HFF-Myc (cell line): ENCODE measurements at regions not wholly inside any gene's neighbourhood (a gene's known extent, or its start where the extent isn't known, plus 50 kb on each side); places are given as distances from the start of the nearest gene placed in this dataset.
"Not testable (repeated sequence)": the region's sequence is repeated elsewhere in the genome, so short reads cannot be mapped to it uniquely, and the experiment has no call there.

Experiments used
- DNase-seq: peaks from one replicate; pipeline ENCODE4 v3.0.0-alpha.2; 2011; ENCODE audit warnings: low read depth; ENCODE audit errors: extremely low read depth
- H3K4me3 ChIP-seq: replicated peaks from 2 replicates; pipeline ENCODE4 v1.5.1; 2011; ENCODE audit warnings: low read depth, mild to moderate bottlenecking, control low read depth, low read length
- TF ChIP-seq, protein P1 (sequence below): IDR thresholded peaks from 2 replicates; pipeline ENCODE4 v1.5.1; 2012; ENCODE audit warnings: mild to moderate bottlenecking, low read depth, low read length, control low read depth; ENCODE audit errors: missing control alignments

DNA sequence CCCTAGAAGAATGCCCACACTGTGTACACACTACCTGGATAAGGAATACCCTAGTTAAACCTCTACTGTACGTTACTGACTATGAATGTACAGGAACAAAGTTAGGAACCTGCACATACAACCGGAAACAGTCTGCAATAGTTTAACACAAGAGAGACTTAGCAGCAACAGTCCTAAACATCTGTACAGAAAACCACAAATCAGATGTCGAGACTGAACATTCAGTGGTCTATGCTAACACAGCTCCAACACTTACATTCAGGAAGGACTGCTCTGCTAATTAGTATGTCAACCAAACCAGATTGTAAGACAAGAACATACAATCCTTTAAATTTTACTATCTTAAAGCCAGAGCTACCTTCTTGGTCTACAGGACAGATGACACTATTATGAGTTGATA is 104.9 kb downstream of the ZNF429 start:
- no peak for DNase-seq
- TF ChIP-seq, protein P1, sequence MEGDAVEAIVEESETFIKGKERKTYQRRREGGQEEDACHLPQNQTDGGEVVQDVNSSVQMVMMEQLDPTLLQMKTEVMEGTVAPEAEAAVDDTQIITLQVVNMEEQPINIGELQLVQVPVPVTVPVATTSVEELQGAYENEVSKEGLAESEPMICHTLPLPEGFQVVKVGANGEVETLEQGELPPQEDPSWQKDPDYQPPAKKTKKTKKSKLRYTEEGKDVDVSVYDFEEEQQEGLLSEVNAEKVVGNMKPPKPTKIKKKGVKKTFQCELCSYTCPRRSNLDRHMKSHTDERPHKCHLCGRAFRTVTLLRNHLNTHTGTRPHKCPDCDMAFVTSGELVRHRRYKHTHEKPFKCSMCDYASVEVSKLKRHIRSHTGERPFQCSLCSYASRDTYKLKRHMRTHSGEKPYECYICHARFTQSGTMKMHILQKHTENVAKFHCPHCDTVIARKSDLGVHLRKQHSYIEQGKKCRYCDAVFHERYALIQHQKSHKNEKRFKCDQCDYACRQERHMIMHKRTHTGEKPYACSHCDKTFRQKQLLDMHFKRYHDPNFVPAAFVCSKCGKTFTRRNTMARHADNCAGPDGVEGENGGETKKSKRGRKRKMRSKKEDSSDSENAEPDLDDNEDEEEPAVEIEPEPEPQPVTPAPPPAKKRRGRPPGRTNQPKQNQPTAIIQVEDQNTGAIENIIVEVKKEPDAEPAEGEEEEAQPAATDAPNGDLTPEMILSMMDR: no peak
- no peak overlapping the region for H3K4me3 ChIP-seq

DNA sequence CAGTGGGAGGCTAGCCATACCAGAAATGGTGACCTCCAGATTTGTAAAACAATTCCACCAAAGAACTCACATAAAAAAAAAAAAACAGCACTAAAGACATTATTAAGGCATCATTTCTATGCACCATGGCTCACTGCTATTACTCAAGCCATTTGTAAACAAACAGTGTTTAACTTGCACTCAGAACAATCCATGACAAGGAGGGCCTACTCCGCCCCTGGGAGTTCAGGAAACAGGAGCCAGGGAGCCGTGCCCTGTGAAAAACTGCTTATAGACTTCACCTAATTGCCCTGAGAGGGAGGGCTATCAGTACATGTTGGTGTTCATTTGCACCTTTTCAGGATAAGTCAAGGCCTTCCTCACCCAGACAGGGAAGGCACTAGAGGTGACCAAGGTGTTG is 103.2 kb downstream of the ZNF429 start:
- no peak overlapping the region for H3K4me3 ChIP-seq
- TF ChIP-seq, protein P1: no peak
- no peak for DNase-seq

DNA sequence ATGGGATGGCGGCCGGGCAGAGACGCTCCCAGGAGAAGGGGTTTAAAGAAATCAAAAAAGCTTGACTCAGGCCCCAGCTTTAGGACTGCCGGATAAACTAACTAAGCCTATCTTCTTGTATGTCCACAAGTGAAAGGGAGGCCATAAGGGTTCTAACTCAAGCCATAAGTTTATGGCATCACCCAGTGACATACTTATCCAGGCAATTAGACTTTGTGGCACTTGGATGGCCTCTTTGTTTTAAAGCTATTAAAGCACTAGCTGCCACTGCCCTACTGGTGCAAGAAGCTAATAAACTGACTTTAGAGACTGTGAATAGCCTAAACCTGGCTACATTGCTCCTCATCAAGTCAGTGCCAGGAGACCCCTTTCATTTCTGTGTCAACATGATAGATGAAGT is 102.0 kb downstream of the ZNF429 start:
- TF ChIP-seq, protein P1: no peak
- no peak for DNase-seq
- H3K4me3 ChIP-seq: no peak overlapping the region

- not testable (repeated sequence) for H3K4me3 ChIP-seq
These were observed 101.6 kb downstream of the ZNF429 start for GRCh38 chr19:21607011-21607410.

DNA sequence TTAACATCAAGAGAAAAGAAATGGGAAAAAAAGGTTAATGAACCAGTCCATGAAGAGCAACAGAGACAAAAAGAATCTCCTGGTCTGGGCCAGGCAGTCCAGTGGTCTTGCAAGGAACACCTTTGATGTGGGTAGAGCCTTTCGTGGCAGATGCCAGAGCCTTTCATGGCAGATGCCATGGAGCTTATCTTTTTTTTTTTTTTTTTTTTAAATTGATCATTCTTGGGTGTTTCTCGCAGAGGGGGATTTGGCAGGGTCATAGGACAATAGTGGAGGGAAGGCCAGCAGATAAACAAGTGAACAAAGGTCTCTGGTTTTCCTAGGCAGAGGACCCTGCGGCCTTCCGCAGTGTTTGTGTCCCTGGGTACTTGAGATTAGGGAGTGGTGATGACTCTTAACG is 100.9 kb downstream of the ZNF429 start:
- not testable (repeated sequence) for DNase-seq, H3K4me3 ChIP-seq

More at GRCh38 chr19:21607011-21607410, 101.6 kb downstream of the ZNF429 start:
- not testable (repeated sequence) for DNase-seq

- DNase-seq: no peak
These were observed 99.6 kb downstream of the ZNF429 start for GRCh38 chr19:21604951-21605476.

More at GRCh38 chr19:21604951-21605476, 99.6 kb downstream of the ZNF429 start:
- TF ChIP-seq, protein P1: no peak
- peak overlapping the region; percentile 27 for H3K4me3 ChIP-seq
